BLaER1 treated with 17β-estradiol and CSF1 and Interleukin-3, amounts not matched to agents 10 nM and 100 nM (cell line): ENCODE measurements at regions not wholly inside any gene's neighbourhood (a gene's known extent, or its start where the extent isn't known, plus 50 kb on each side); places are given as distances from the start of the nearest gene placed in this dataset.

Experiments
- H3K27ac ChIP-seq, 11 experiments: shearing (Covaris generic); formaldehyde crosslinking; 2 replicates each; pipeline ENCODE4 v1.8.1; 2022
- H3K27me3 ChIP-seq, 11 experiments: shearing (Covaris generic); formaldehyde crosslinking; 2 replicates each; pipeline ENCODE4 v1.8.1; 2022
- H3K36me3 ChIP-seq, 11 experiments: shearing (Covaris generic); formaldehyde crosslinking; 2 replicates each; pipeline ENCODE4 v1.8.1; 2022
- H3K4me1 ChIP-seq, 10 experiments: shearing (Covaris generic); formaldehyde crosslinking; 2 replicates each; pipeline ENCODE4 v1.8.1; 2022
- H3K4me2 ChIP-seq, 11 experiments: shearing (Covaris generic); formaldehyde crosslinking; 2 replicates each; pipeline ENCODE4 v1.8.1; 2022
- H3K4me3 ChIP-seq, 10 experiments: shearing (Covaris generic); formaldehyde crosslinking; 2 replicates each; pipeline ENCODE4 v1.8.1; 2022
- H3K9ac ChIP-seq, 11 experiments: shearing (Covaris generic); formaldehyde crosslinking; 2 replicates each; pipeline ENCODE4 v1.8.1; 2022
- H3K9me3 ChIP-seq, 11 experiments: shearing (Covaris generic); formaldehyde crosslinking; replicated peaks in 1 of 11; 2 replicates each; pipeline ENCODE4 v1.8.1; 2022
- H4K20me1 ChIP-seq, 11 experiments: shearing (Covaris generic); formaldehyde crosslinking; 2 replicates each; pipeline ENCODE4 v1.8.1; 2022
- Cebpa-rat ChIP-seq, 11 experiments: shearing (Covaris generic); IDR thresholded peaks; 2 replicates each; pipeline ENCODE4 v1.8.1; 2022

GRCh38 chr13:78299832-78300623 lies 303.3 kb downstream of the POU4F1 start:
- H3K4me2 ChIP-seq: no peak overlapping the region
- TF ChIP-seq Cebpa-rat (IDR thresholded peaks at IDR 0.05): no peak
- H4K20me1 ChIP-seq: no peaks in the 10 kb centered on the region
- no peak overlapping the region for H3K9ac ChIP-seq
- H3K27ac ChIP-seq: no peak overlapping the region
- no peaks in the 10 kb centered on the region for H3K27me3 ChIP-seq
- no peak overlapping the region for H3K4me3 ChIP-seq
- H3K4me1 ChIP-seq: no peaks in the 10 kb centered on the region
- H3K36me3 ChIP-seq: no peaks in the 10 kb centered on the region
- H3K9me3 ChIP-seq: no peaks in the 10 kb centered on the region

- H3K27me3 ChIP-seq: no peaks in the 10 kb centered on the region
- H3K9me3 ChIP-seq: no peaks in the 10 kb centered on the region
These were observed 304.7 kb downstream of the POU4F1 start for GRCh38 chr13:78298657-78299056.

GRCh38 chr13:78286748-78287147 lies 316.6 kb downstream of the POU4F1 start:
- H3K9me3 ChIP-seq: peaks cover 12 to 21% (median 17%) of the 10 kb centered on the region in 11 experiments; a peak in 21 of 22 replicates
- H3K27me3 ChIP-seq: no peaks in the 10 kb centered on the region
- no peak for TF ChIP-seq Cebpa-rat (IDR thresholded peaks at IDR 0.05)

More at GRCh38 chr13:78298657-78299056, 304.7 kb downstream of the POU4F1 start:
- no peaks in the 10 kb centered on the region for H3K4me1 ChIP-seq
- no peak overlapping the region for H3K9ac ChIP-seq
- no peak overlapping the region for H3K4me3 ChIP-seq
- H4K20me1 ChIP-seq: no peaks in the 10 kb centered on the region
- no peak overlapping the region for H3K27ac ChIP-seq
- H3K36me3 ChIP-seq: no peaks in the 10 kb centered on the region
- no peak for TF ChIP-seq Cebpa-rat (IDR thresholded peaks at IDR 0.05)
- H3K4me2 ChIP-seq: no peak overlapping the region

GRCh38 chr13:78265098-78265497 lies 338.3 kb downstream of the POU4F1 start:
- H3K4me3 ChIP-seq: no peak overlapping the region
- no peaks in the 10 kb centered on the region for H3K27me3 ChIP-seq
- H3K9ac ChIP-seq: no peak overlapping the region
- H3K9me3 ChIP-seq: peaks cover 0 to 6% (median 0%) of the 10 kb centered on the region in 11 experiments; a peak in 1 of 22 replicates
- H3K4me2 ChIP-seq: no peak overlapping the region
- no peaks in the 10 kb centered on the region for H4K20me1 ChIP-seq
- H3K4me1 ChIP-seq: no peaks in the 10 kb centered on the region
- no peak for TF ChIP-seq Cebpa-rat (IDR thresholded peaks at IDR 0.05)
- no peaks in the 10 kb centered on the region for H3K36me3 ChIP-seq
- H3K27ac ChIP-seq: no peak overlapping the region

More at GRCh38 chr13:78286748-78287147, 316.6 kb downstream of the POU4F1 start:
- Histone ChIP-seq H3K9ac (no peak overlapping the region), H3K4me3 (no peak overlapping the region), H4K20me1 (no peaks in the 10 kb centered on the region), H3K27ac (no peak overlapping the region), H3K4me1 (no peaks in the 10 kb centered on the region), H3K4me2 (no peak overlapping the region), H3K36me3 (no peaks in the 10 kb centered on the region)

GRCh38 chr13:78258304-78258703 lies 339.7 kb upstream of the EDNRB start:
- no peak for TF ChIP-seq Cebpa-rat (IDR thresholded peaks at IDR 0.05)
- Histone ChIP-seq H3K4me1 (no peaks in the 10 kb centered on the region), H3K4me2 (no peak overlapping the region)

GRCh38 chr13:78256484-78256883 lies 337.9 kb upstream of the EDNRB start:
- Histone ChIP-seq H3K27ac (no peak overlapping the region), H3K4me1 (no peaks in the 10 kb centered on the region), H3K4me3 (no peak overlapping the region), H3K4me2 (no peak overlapping the region), H4K20me1 (no peaks in the 10 kb centered on the region), H3K36me3 (no peaks in the 10 kb centered on the region), H3K27me3 (no peaks in the 10 kb centered on the region), H3K9ac (no peak overlapping the region), H3K9me3 (peaks cover 0 to 6% (median 0%) of the 10 kb centered on the region in 11 experiments; a peak in 1 of 22 replicates)
- TF ChIP-seq Cebpa-rat (IDR thresholded peaks at IDR 0.05): no peak

More at GRCh38 chr13:78258304-78258703, 339.7 kb upstream of the EDNRB start:
- Histone ChIP-seq H3K4me3 (no peak overlapping the region), H3K9me3 (peaks cover 0 to 6% (median 0%) of the 10 kb centered on the region in 11 experiments; a peak in 1 of 22 replicates), H3K27me3 (no peaks in the 10 kb centered on the region), H4K20me1 (no peaks in the 10 kb centered on the region), H3K36me3 (no peaks in the 10 kb centered on the region), H3K9ac (no peak overlapping the region), H3K27ac (no peak overlapping the region)

- H3K36me3 ChIP-seq: no peaks in the 10 kb centered on the region
- no peaks in the 10 kb centered on the region for H3K4me1 ChIP-seq
- no peak overlapping the region for H3K4me3 ChIP-seq
- H4K20me1 ChIP-seq: no peaks in the 10 kb centered on the region
- H3K27me3 ChIP-seq: no peaks in the 10 kb centered on the region
- no peak overlapping the region for H3K27ac ChIP-seq
- H3K9ac ChIP-seq: no peak overlapping the region
- no peak for TF ChIP-seq Cebpa-rat (IDR thresholded peaks at IDR 0.05)
- no peak overlapping the region for H3K4me2 ChIP-seq
- H3K9me3 ChIP-seq: no peaks in the 10 kb centered on the region
These were observed 335.5 kb upstream of the EDNRB start for GRCh38 chr13:78254113-78254512.

GRCh38 chr13:78247362-78247761 lies 328.7 kb upstream of the EDNRB start:
- no peak for TF ChIP-seq Cebpa-rat (IDR thresholded peaks at IDR 0.05)
- H3K9me3 ChIP-seq: no peaks in the 10 kb centered on the region
- no peak overlapping the region for H3K4me2 ChIP-seq
- no peak overlapping the region for H3K4me3 ChIP-seq
- no peaks in the 10 kb centered on the region for H4K20me1 ChIP-seq
- no peaks in the 10 kb centered on the region for H3K36me3 ChIP-seq
- no peaks in the 10 kb centered on the region for H3K27me3 ChIP-seq
- H3K4me1 ChIP-seq: no peaks in the 10 kb centered on the region
- no peak overlapping the region for H3K9ac ChIP-seq
- no peak overlapping the region for H3K27ac ChIP-seq

GRCh38 chr13:78241278-78241919 lies 322.8 kb upstream of the EDNRB start:
- H3K9me3 ChIP-seq: no peaks in the 10 kb centered on the region
- no peak overlapping the region for H3K4me2 ChIP-seq
- H3K27ac ChIP-seq: no peak overlapping the region
- no peaks in the 10 kb centered on the region for H3K27me3 ChIP-seq
- no peak overlapping the region for H3K9ac ChIP-seq
- H4K20me1 ChIP-seq: no peaks in the 10 kb centered on the region
- H3K36me3 ChIP-seq: no peaks in the 10 kb centered on the region
- no peak for TF ChIP-seq Cebpa-rat (IDR thresholded peaks at IDR 0.05)
- H3K4me3 ChIP-seq: no peak overlapping the region
- H3K4me1 ChIP-seq: peaks cover 0 to 11% (median 0%) of the 10 kb centered on the region in 10 experiments; a peak in 3 of 20 replicates
